ENCODE measurements at regions not wholly inside any gene's neighbourhood (a gene's known extent, or its start where the extent isn't known, plus 50 kb on each side); places are given as distances from the start of the nearest gene placed in this dataset.

- TF ChIP-seq ZBTB42 (CRISPR knock-in tag; IDR thresholded peaks at IDR 0.05) (no peak), ZNF274 (CRISPR knock-in tag; IDR thresholded peaks at IDR 0.05) (no peak), NFAT5 (CRISPR knock-in tag; IDR thresholded peaks at IDR 0.05) (no peak), CTCF (CRISPR knock-in tag; IDR thresholded peaks at IDR 0.05) (no peak), POLR2A (IDR thresholded peaks at IDR 0.05; ENCODE audit: insufficient read depth in 1 of 2, low read depth in 2 of 2, low read length in 2 of 2) (no peak), ZFP82 (CRISPR knock-in tag; IDR thresholded peaks at IDR 0.05; ENCODE audit: borderline replicate concordance) (no peak), YY1 (IDR thresholded peaks at IDR 0.05; ENCODE audit: insufficient read depth, insufficient replicate concordance, low read depth, low read length) (no peak), HDAC6 (IDR thresholded peaks at IDR 0.05; ENCODE audit: low read depth, low read length) (no peak), SPEN (CRISPR knock-in tag; IDR thresholded peaks at IDR 0.05; ENCODE audit: low read depth) (no peak), GABPB1 (CRISPR knock-in tag; IDR thresholded peaks at IDR 0.05) (no peak)
These were observed 49.8 kb downstream of the ABCC12 start for GRCh38 chr16:48105976-48106375.
